Left lobe of liver (tissue), 2 donors: ENCODE measurements at regions not wholly inside any gene's neighbourhood (a gene's known extent, or its start where the extent isn't known, plus 50 kb on each side); places are given as distances from the start of the nearest gene placed in this dataset.

Experiments
- ATAC-seq: fragments of 200-7000 bp; cut with Tn5 transposase; one replicate; pipeline ENCODE4 v1.9.1; 2020; ENCODE audit warnings: mild to moderate bottlenecking, moderate library complexity
- DNase-seq: peaks from one replicate; pipeline ENCODE4 v3.0.0-alpha.2; 2020; ENCODE audit warnings: low spot score
- donor health status: DM: no; HTN: no; CAD: no; lungs with moderate emphysema.
- donor health status: DM: no; HTN: yes; CAD: no.

DNA sequence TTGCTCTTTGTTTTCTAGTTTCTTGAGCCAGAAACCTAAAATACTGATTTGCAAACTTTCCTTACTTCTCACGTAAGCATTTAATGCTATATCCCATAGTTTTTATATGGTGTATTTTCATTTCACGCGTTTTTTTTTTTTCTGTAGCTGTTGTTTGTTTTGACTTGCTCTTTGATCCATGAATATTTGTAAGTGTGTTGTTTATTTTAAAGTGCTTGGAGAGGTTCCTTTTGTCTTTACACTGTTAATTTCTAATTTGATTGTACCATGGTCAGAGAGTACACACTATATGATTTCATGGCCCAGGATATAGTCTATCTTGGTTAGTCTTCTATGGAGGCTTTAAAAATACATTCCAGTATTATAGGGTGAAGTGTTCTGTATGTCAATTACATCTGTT, 84.8 kb upstream of the RNF217 start:
- ATAC-seq = peak; percentile 66

DNA sequence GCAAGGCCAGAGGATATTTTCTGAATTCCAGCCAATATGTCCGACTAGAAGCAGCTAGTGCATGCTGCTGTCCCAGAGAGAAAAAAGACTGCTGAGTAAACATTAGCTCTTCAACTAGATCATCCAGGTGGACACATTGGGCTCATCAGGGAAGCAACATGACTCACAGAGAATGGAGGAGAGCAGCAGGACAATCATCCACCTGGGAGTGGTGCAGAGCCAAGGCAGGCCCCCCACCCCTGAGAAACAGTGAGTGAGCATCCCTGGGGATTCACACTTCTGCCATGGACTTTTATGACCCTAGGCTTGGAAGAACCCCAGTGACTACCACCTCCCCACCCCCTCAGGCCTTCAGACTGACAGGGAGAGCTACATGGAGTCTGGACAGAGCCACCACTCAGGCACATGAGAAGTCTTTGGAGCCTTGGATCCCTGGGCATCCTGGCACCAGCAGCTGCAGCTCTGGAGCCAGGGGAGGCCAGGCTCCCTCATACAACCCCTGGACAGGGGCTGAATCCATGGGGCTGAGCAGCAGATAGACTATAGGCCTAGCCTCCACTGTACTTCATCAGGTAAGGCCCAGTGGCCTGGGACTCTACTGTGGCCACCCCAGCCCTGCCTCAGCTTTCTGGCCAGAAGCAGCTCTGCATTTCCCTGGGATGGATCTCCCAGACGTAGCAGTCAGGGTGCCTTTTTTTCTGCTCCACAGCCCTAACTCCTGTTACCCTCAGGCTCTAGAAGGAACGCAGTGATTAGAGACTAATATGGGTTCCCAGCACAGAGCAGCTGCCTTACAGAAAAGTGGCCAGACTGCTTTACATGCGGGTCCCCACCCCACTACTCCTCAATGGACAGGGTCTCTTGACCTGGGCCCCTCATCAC, 82.9 kb upstream of the RNF217 start:
- DNase-seq (no peak), ATAC-seq (no peak)

More for the DNA sequence above, 84.8 kb upstream of the RNF217 start:
- no peak for DNase-seq

DNA sequence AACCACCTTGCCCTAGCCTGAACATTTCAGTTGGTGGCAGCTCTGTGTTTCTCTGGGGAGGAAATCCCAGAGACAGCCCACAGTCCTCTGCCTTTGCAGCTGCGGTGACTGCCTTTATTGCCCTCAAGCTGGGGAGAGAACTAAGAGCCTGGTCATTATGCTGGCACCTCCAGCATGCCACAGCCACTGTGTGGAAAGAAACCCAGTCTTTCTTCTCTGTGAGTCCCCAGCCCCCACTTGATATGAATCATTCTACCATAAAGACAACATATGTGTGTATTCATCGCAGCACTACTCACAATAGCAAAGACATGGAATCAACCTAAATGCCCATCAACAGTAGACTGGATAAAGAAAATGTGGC, 82.3 kb upstream of the RNF217 start:
- DNase-seq (no peak), ATAC-seq (no peak)

- DNase-seq (no peak), ATAC-seq (no peak)
Measured at GRCh38 chr6:124881898-124882578, 80.2 kb upstream of the RNF217 start.

DNA sequence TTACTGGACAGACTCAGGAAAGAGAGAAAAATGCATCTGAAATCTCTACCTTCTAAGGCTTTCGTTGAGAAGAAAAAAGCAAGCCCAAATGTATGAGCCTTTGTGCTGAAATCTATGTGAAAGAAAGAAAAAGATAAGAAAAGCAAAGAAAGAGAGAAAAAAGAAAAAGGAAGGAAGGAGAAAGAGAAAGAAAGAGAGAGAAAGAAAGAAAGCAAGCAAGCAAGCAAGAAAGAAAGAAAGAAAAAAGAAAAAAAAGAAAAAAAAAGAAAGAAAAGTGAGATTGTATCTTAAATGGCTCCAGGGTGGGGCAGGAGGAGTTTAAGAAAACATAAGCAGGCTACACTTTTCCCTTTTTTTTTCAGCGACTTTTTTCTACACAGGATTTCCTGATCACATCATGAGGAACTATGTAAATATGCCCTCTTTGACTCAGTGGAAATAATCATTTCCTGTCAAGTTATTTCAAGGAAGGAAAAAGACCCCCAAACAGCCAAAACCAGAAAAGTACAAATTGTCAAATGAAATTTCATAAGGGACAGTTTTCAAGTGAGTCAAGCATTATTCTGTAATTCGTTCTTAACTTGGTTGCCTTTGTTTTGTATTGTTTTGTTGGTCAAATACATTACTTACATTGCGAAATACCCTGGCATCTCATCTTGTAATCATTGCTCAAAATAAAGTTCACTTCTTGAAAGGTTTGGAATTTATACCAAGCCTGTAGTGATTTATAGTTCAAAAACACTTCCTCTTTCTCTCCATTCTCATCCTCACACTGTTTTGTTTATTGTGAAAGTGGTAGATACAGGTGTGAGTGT, 79.5 kb upstream of the RNF217 start:
- DNase-seq (no peak), ATAC-seq (no peak)

DNA sequence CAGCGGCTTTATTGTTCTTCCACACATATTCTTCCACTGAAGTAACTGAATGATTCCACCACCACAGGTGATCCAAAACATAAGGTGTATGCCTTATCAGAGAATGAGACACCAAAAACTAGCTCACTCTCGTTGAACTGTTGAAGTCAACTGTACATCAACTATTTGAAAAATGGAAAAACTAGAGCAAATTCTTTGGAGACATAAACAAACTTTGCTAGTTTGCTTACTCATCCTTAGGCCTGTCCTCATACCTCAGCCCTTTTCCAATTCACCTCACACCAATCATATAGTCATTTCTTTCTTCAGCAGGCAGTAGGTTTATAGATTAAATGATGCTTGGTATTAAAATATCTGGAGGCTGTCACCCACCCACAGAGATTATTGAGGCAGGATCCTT, 77.1 kb upstream of the RNF217 start:
- ATAC-seq (no peak), DNase-seq (no peak)

DNA sequence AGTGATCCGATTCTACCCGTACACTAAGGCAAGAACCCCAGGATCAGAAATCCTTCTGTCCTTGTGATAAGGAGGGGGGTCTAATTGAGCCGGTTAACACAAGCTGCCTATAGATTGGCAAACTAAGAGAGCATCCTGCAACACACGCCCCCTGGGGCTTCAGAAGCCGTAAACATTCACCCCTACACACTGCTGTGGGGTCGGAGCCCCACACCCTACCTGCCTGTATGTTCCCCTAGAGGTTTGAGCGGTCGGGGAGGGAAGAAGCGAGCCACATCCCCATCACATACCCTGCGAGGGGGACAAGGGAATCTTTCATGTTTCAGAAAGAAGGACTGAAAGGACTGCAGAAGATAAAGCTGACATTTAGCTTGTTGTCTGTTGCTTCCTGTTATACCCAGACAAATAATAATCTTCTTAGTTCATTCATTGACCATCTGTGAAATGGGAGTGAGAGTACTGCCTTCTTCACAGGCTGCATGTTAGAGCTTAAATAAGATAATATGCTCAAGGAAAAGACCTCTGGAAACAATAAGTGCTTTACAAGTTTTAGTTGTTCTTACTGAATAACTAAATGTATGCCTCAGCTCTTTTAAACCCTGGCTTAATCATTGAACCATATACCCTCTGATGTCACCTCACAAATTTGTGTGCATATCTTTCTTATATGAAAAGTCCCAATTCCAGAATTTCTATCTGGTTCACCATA, 74.2 kb upstream of the RNF217 start:
- DNase-seq (no peak), ATAC-seq (no peak)

DNA sequence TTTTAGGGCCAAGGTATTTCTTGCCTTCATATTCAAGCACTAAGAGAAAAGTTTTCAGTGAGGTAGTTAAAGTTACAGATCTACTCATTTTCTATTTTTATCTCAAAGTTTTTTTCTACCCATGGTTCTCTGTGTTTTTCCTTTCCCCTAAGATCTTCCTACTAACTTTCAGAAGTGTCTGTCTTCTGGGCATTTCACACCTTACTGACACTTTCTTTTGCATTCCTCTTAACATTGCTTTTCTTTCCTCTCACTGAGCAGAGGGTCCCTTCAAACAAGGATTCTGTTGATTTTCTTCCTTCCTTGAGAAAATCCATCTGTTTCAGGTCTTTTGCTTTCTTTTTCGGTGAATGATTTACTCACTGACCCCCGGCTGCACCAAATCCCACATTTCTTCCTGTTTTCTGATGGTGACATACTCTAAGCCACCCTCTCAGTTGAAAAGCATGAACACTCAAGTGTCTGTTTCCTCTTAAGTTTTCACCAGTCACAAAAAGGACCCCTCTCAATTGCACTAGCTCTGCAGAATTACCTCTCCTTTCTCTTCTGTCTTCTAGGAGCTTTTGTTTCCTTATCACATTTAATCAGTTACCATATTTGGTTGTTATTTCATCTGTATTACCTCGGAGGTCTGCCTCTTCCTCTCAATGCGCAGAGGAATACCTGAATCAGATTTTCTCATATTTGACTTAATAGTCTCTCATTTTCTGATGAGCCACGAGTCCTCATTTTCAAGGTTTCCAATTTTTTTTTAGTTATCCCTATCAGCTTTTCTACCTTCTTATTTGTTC, 73.5 kb upstream of the RNF217 start:
- DNase-seq (no peak), ATAC-seq (no peak)

DNA sequence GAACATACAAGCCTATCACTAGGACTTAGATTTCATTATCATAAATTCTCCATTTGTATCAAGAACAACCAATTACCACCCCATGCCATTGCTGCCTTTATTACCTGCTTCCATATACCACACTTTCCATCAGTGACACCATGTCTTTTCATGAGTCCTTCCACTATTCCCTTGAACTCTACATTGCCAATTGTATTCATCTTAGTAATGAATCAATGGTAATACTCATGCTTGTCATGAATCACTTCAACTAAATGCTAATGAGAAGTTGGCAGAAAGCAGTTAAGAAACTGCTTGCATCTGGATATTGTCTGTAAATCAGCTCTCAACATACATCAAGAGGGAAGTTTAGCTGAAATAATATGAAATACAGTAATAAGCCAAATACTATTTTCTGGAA, 61.2 kb upstream of the RNF217 start:
- no peak for DNase-seq
- ATAC-seq = no peak

- no peak for ATAC-seq
- DNase-seq = no peak
Measured at GRCh38 chr6:124903797-124904196, 58.4 kb upstream of the RNF217 start.

DNA sequence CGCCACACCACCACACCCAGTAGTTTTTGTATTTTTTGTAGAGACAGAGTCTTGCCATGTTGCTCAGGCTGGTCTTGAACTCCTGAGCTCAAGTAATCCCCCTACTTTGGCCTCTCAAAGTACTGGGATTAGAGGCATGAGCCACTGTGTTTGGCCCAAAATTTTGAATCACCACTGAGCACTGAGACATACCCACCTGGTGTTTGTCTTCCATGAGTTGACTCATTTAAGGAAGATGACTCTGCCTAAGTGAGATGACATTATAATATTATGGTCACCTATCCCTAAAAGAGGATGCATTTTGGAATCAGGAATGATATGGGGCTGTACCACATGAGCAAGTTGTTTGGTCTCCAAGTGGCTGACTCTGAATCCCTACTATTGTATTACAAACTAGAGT, 54.6 kb upstream of the RNF217 start:
- DNase-seq = no peak
- no peak for ATAC-seq
